Neuronal stem cell (in vitro differentiated cells): ENCODE measurements at regions not wholly inside any gene's neighbourhood (a gene's known extent, or its start where the extent isn't known, plus 50 kb on each side); places are given as distances from the start of the nearest gene placed in this dataset.

Experiments
- DNase-seq: peaks from one replicate; pipeline ENCODE4 v3.0.0-alpha.2; 2013; ENCODE audit warnings: low spot score
- H2AFZ ChIP-seq: one replicate; pipeline ENCODE4 v1.6.1; 2013; ENCODE audit warnings: mild to moderate bottlenecking, low read length, inconsistent platforms
- H2AK5ac ChIP-seq: 2 replicates; pipeline ENCODE4 v1.6.1; 2013; ENCODE audit warnings: low read depth, mild to moderate bottlenecking, inconsistent platforms, low read length, moderate library complexity, mixed read lengths
- H2BK120ac ChIP-seq: 2 replicates; pipeline ENCODE4 v1.6.1; 2013; ENCODE audit warnings: low read depth, mild to moderate bottlenecking, inconsistent platforms, low read length, moderate library complexity, mixed read lengths
- H2BK12ac ChIP-seq: one replicate; pipeline ENCODE4 v1.6.1; 2013; ENCODE audit warnings: low read length, inconsistent platforms
- H2BK15ac ChIP-seq: 2 replicates; pipeline ENCODE4 v1.6.1; 2013; ENCODE audit warnings: mild to moderate bottlenecking, low read length, inconsistent platforms, mixed read lengths
- H2BK5ac ChIP-seq: one replicate; pipeline ENCODE4 v1.6.1; 2013; ENCODE audit warnings: inconsistent platforms, mild to moderate bottlenecking, low read length, moderate library complexity
- H3K14ac ChIP-seq: one replicate; pipeline ENCODE4 v1.6.1; 2013; ENCODE audit warnings: low read length, inconsistent platforms
- H3K18ac ChIP-seq: 2 replicates; pipeline ENCODE4 v1.6.1; 2013; ENCODE audit warnings: low read length, inconsistent platforms
- H3K23ac ChIP-seq: 2 replicates; pipeline ENCODE4 v1.6.1; 2013; ENCODE audit warnings: low read depth, mild to moderate bottlenecking, mixed read lengths, low read length, inconsistent platforms; ENCODE audit not compliant: poor library complexity
- H3K27ac ChIP-seq: replicated peaks from 3 replicates; pipeline ENCODE4 v1.5.1; 2013; ENCODE audit warnings: low read length, inconsistent platforms
- H3K27me3 ChIP-seq, 3 experiments: 2 replicates each; pipeline ENCODE4 v1.6.1; 2013; ENCODE audit warnings: low read length in 3 of 3, mild to moderate bottlenecking in 2 of 3, inconsistent platforms in 1 of 3, low read depth in 1 of 3, mixed read lengths in 1 of 3, moderate library complexity in 1 of 3; ENCODE audit not compliant: control insufficient read depth in 3 of 3, insufficient read depth in 3 of 3
- H3K36me3 ChIP-seq, 2 donors: replicated peaks in 1 of 2; 2 replicates each; pipeline ENCODE4 v1.6.1; 2013; ENCODE audit warnings: low read length in 2 of 2; ENCODE audit not compliant: control insufficient read depth in 2 of 2, insufficient read depth in 2 of 2
- H3K4ac ChIP-seq: 2 replicates; pipeline ENCODE4 v1.6.1; 2013; ENCODE audit warnings: inconsistent platforms, mild to moderate bottlenecking, low read length, moderate library complexity
- H3K4me1 ChIP-seq, 2 donors: 1 replicate in 1 of 2; 2 replicates in 1 of 2; pipeline ENCODE4 v1.6.1; 2013; ENCODE audit warnings: low read length in 2 of 2, low read depth in 1 of 2; ENCODE audit not compliant: control insufficient read depth in 2 of 2, insufficient read depth in 1 of 2
- H3K4me2 ChIP-seq: one replicate; pipeline ENCODE4 v1.6.1; 2013; ENCODE audit warnings: mild to moderate bottlenecking, low read length, inconsistent platforms; ENCODE audit not compliant: insufficient read depth, poor library complexity, severe bottlenecking
- H3K4me3 ChIP-seq, 2 donors: 2 replicates each; pipeline ENCODE4 v1.5.1; 2013; ENCODE audit warnings: low read length in 2 of 2, mild to moderate bottlenecking in 2 of 2, inconsistent platforms in 1 of 2, moderate library complexity in 1 of 2
- H3K79me1 ChIP-seq: one replicate; pipeline ENCODE4 v1.6.1; 2013; ENCODE audit warnings: low read depth, mild to moderate bottlenecking, inconsistent platforms, low read length, moderate library complexity
- H3K9ac ChIP-seq: one replicate; pipeline ENCODE4 v1.6.1; 2013; ENCODE audit warnings: mild to moderate bottlenecking, low read depth, low read length, inconsistent platforms; ENCODE audit not compliant: poor library complexity
- H3K9me3 ChIP-seq, 2 donors: replicated peaks in 1 of 2; 2 replicates each; pipeline versions ENCODE3 to v1.6.1; 2013; ENCODE audit warnings: low read length in 2 of 2, mild to moderate bottlenecking in 2 of 2, inconsistent platforms in 1 of 2, low read depth in 1 of 2, mixed read lengths in 1 of 2, moderate library complexity in 1 of 2; ENCODE audit not compliant: control insufficient read depth in 2 of 2, insufficient read depth in 1 of 2
- H4K8ac ChIP-seq: one replicate; pipeline ENCODE4 v1.6.1; 2013; ENCODE audit warnings: low read depth, mild to moderate bottlenecking, inconsistent platforms, low read length, moderate library complexity
- H4K91ac ChIP-seq: one replicate; pipeline ENCODE4 v1.6.1; 2013; ENCODE audit warnings: low read length, low read depth, mild to moderate bottlenecking, inconsistent platforms; ENCODE audit not compliant: poor library complexity
- WGBS, 2 donors: extraction: QIAGEN DNeasy Blood & Tissue Kit; methylation state at CpG; one replicate each; pipeline ENCODE4 v1.1.7; 2013; ENCODE audit warnings: missing lambda C conversion rate in 2 of 2, mixed read lengths in 1 of 2; ENCODE audit not compliant: insufficient read length in 2 of 2, insufficient replicate concordance in 1 of 2; ENCODE audit errors: extremely low coverage in 2 of 2; 5-methylcytosine and 5-hydroxymethylcytosine counted together

GRCh38 chr5:62729675-62730074, 151.1 kb downstream of the LRRC70 start:
- Histone ChIP-seq H3K4me1 (no peaks in the 10 kb centered on the region), H3K4me3 (no peak overlapping the region), H2AK5ac (no peak overlapping the region), H3K9me3 (no peaks in the 10 kb centered on the region), H4K91ac (no peak overlapping the region), H2BK120ac (no peak overlapping the region), H3K4me2 (no peak overlapping the region), H2BK5ac (no peak overlapping the region), H3K27me3 (no peaks in the 10 kb centered on the region), H4K8ac (no peak overlapping the region), H2BK12ac (no peak overlapping the region), H3K23ac (no peak overlapping the region), H3K14ac (no peak overlapping the region), H3K27ac (no peak overlapping the region), H3K79me1 (no peaks in the 10 kb centered on the region), H3K36me3 (no peaks in the 10 kb centered on the region), H2BK15ac (no peak overlapping the region), H3K18ac (no peak overlapping the region), H3K4ac (no peak overlapping the region), H2AFZ (no peak overlapping the region), H3K9ac (no peak overlapping the region)
- WGBS, 2 donors = no CpG with 5 or more reads among the region's 2 CpGs
- no peak for DNase-seq

DNA sequence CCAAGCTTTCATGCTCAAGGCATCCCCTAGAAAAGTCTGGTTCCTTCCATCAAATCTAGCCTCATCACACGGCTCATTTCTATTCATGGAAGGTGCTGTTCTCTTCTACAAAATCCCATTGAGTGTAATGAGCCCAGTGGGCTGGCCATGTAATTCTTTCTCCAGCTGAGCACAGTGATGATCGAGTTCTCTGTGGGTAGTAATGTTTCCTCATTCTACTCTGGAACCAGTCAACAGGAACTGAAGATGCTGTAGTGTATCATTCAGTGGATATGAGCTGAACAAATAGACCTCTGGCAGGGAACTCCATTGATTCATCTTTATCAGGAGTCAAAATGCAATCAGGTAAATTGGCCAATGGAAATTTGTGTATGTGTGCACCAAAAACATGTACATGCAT, 149.2 kb downstream of the LRRC70 start:
- Histone ChIP-seq H3K27me3 (no peaks in the 10 kb centered on the region), H3K9ac (no peak overlapping the region), H3K36me3 (no peaks in the 10 kb centered on the region), H3K4me1 (no peaks in the 10 kb centered on the region), H3K14ac (no peak overlapping the region), H3K4me3 (no peak overlapping the region), H4K8ac (no peak overlapping the region), H3K79me1 (no peaks in the 10 kb centered on the region), H3K4ac (no peak overlapping the region), H2AK5ac (no peak overlapping the region), H2AFZ (no peak overlapping the region), H3K4me2 (no peak overlapping the region), H2BK15ac (no peak overlapping the region), H3K18ac (no peak overlapping the region), H3K27ac (no peak overlapping the region), H2BK12ac (no peak overlapping the region), H4K91ac (no peak overlapping the region), H3K9me3 (no peaks in the 10 kb centered on the region), H3K23ac (no peak overlapping the region), H2BK5ac (no peak overlapping the region), H2BK120ac (no peak overlapping the region)
- no peak for DNase-seq
- WGBS, 2 donors = no CpG with 5 or more reads among the region's 2 CpGs

GRCh38 chr5:62727184-62727583, 148.6 kb downstream of the LRRC70 start:
- Histone ChIP-seq H2AFZ (no peak overlapping the region), H3K9me3 (peaks cover 0 to 2% of the 10 kb centered on the region in 2 donors), H3K27me3 (no peaks in the 10 kb centered on the region), H3K18ac (no peak overlapping the region), H3K4me1 (no peaks in the 10 kb centered on the region), H2BK5ac (no peak overlapping the region), H4K91ac (no peak overlapping the region), H3K36me3 (no peaks in the 10 kb centered on the region), H3K79me1 (no peaks in the 10 kb centered on the region), H3K4me3 (no peak overlapping the region), H3K27ac (no peak overlapping the region), H2AK5ac (no peak overlapping the region), H3K4me2 (no peak overlapping the region), H3K23ac (no peak overlapping the region), H2BK12ac (no peak overlapping the region), H2BK15ac (no peak overlapping the region), H3K4ac (no peak overlapping the region), H3K9ac (no peak overlapping the region), H2BK120ac (no peak overlapping the region), H3K14ac (no peak overlapping the region), H4K8ac (no peak overlapping the region)
- DNase-seq = no peak
- WGBS, 2 donors = no CpG with 5 or more reads among the region's 3 CpGs

- Histone ChIP-seq H3K27ac (no peak overlapping the region), H3K23ac (no peak overlapping the region), H3K27me3 (no peaks in the 10 kb centered on the region), H4K8ac (no peak overlapping the region), H3K9ac (no peak overlapping the region), H3K4me1 (peaks cover 0 to 3% of the 10 kb centered on the region in 2 donors), H2BK15ac (no peak overlapping the region), H3K79me1 (no peaks in the 10 kb centered on the region), H3K4me3 (no peak overlapping the region), H2BK12ac (no peak overlapping the region), H2AK5ac (no peak overlapping the region), H2AFZ (no peak overlapping the region), H2BK120ac (no peak overlapping the region), H3K18ac (no peak overlapping the region), H3K4me2 (no peak overlapping the region), H3K36me3 (no peaks in the 10 kb centered on the region), H3K4ac (no peak overlapping the region), H4K91ac (no peak overlapping the region), H3K9me3 (peaks cover 0 to 2% of the 10 kb centered on the region in 2 donors), H3K14ac (no peak overlapping the region), H2BK5ac (no peak overlapping the region)
- no CpG with 5 or more reads among the region's 9 CpGs for WGBS, 2 donors
- no peak for DNase-seq
Observed at GRCh38 chr5:62722360-62722759, 143.7 kb downstream of the LRRC70 start.
